H9 (cell line): ENCODE measurements at regions not wholly inside any gene's neighbourhood (a gene's known extent, or its start where the extent isn't known, plus 50 kb on each side); places are given as distances from the start of the nearest gene placed in this dataset.

ENCODE experiments used
- DNase-seq: peaks from one replicate; pipeline ENCODE4 v3.0.0-alpha.2; 2017
- H2AFZ ChIP-seq: one replicate; pipeline ENCODE4 v1.6.1; 2013; ENCODE audit warnings: mild to moderate bottlenecking, low read length, control low read depth, moderate library complexity
- H2AK5ac ChIP-seq: 2 replicates; pipeline ENCODE4 v1.6.1; 2013; ENCODE audit warnings: low read length, control low read depth, mixed read lengths; ENCODE audit not compliant: insufficient read length
- H2BK120ac ChIP-seq: one replicate; pipeline ENCODE4 v1.6.1; 2013; ENCODE audit warnings: low read depth, mild to moderate bottlenecking, low read length, control low read depth, inconsistent platforms; ENCODE audit not compliant: poor library complexity, severe bottlenecking
- H2BK12ac ChIP-seq: 2 replicates; pipeline ENCODE4 v1.6.1; 2013; ENCODE audit warnings: low read length, control low read depth, mixed read lengths, low read depth; ENCODE audit not compliant: insufficient read length
- H2BK15ac ChIP-seq: 2 replicates; pipeline ENCODE4 v1.6.1; 2013; ENCODE audit warnings: low read depth, low read length, control low read depth
- H2BK20ac ChIP-seq: one replicate; pipeline ENCODE4 v1.6.1; 2013; ENCODE audit warnings: low read depth, mild to moderate bottlenecking, low read length, control low read depth, inconsistent platforms; ENCODE audit not compliant: poor library complexity, severe bottlenecking
- H2BK5ac ChIP-seq: 2 replicates; pipeline ENCODE4 v1.6.1; 2013; ENCODE audit warnings: low read length, control low read depth, mixed read lengths; ENCODE audit not compliant: insufficient read length
- H3K14ac ChIP-seq: 2 replicates; pipeline ENCODE4 v1.6.1; 2013; ENCODE audit warnings: low read length, control low read depth; ENCODE audit not compliant: insufficient read depth
- H3K18ac ChIP-seq: 2 replicates; pipeline ENCODE4 v1.6.1; 2013; ENCODE audit warnings: low read depth, mild to moderate bottlenecking, mixed read lengths, low read length, control low read depth; ENCODE audit not compliant: insufficient read length
- H3K23ac ChIP-seq: 2 replicates; pipeline ENCODE4 v1.6.1; 2013; ENCODE audit warnings: low read length, control low read depth, mixed read lengths, low read depth; ENCODE audit not compliant: insufficient read length
- H3K23me2 ChIP-seq: 2 replicates; pipeline ENCODE4 v1.6.1; 2013; ENCODE audit warnings: low read depth, mild to moderate bottlenecking, mixed read lengths, low read length, control low read depth; ENCODE audit not compliant: insufficient read length, poor library complexity, severe bottlenecking
- H3K27ac ChIP-seq: 2 replicates; pipeline ENCODE4 v1.5.1; 2013; ENCODE audit warnings: low read length, control low read depth, mixed read lengths, low read depth; ENCODE audit not compliant: insufficient read length
- H3K27me3 ChIP-seq: 2 replicates; pipeline ENCODE4 v1.6.1; 2013; ENCODE audit warnings: low read length, control low read depth, inconsistent platforms; ENCODE audit not compliant: insufficient read depth
- H3K4ac ChIP-seq: 2 replicates; pipeline ENCODE4 v1.6.1; 2013; ENCODE audit warnings: low read depth, mild to moderate bottlenecking, control low read depth, inconsistent platforms, low read length, moderate library complexity
- H3K4me1 ChIP-seq: 2 replicates; pipeline ENCODE4 v1.6.1; 2013; ENCODE audit warnings: low read length, control low read depth, inconsistent platforms; ENCODE audit not compliant: insufficient read depth
- H3K4me2 ChIP-seq: 2 replicates; pipeline ENCODE4 v1.6.1; 2013; ENCODE audit warnings: low read length, control low read depth, mixed read lengths; ENCODE audit not compliant: insufficient read length, insufficient read depth
- H3K56ac ChIP-seq: 2 replicates; pipeline ENCODE4 v1.6.1; 2013; ENCODE audit warnings: low read depth, mild to moderate bottlenecking, mixed read lengths, low read length, control low read depth; ENCODE audit not compliant: insufficient read length
- H3K79me1 ChIP-seq: 2 replicates; pipeline ENCODE4 v1.6.1; 2013; ENCODE audit warnings: low read depth, mild to moderate bottlenecking, moderate library complexity, low read length, control low read depth, inconsistent platforms; ENCODE audit not compliant: insufficient read depth, poor library complexity, severe bottlenecking
- H3K79me2 ChIP-seq: 2 replicates; pipeline ENCODE4 v1.6.1; 2013; ENCODE audit warnings: low read length, control low read depth, inconsistent platforms; ENCODE audit not compliant: insufficient read depth
- H3K9ac ChIP-seq: 2 replicates; pipeline ENCODE4 v1.6.1; 2013; ENCODE audit warnings: low read length, control low read depth, mixed read lengths; ENCODE audit not compliant: insufficient read length; ENCODE audit errors: extremely low read depth
- H3K9me3 ChIP-seq: one replicate; pipeline ENCODE4 v1.6.1; 2013; ENCODE audit warnings: low read depth, low read length, inconsistent platforms; ENCODE audit not compliant: control insufficient read depth
- H3T11ph ChIP-seq: one replicate; pipeline ENCODE4 v1.6.1; 2013; ENCODE audit warnings: mild to moderate bottlenecking, low read length, control low read depth, inconsistent platforms
- H4K20me1 ChIP-seq: one replicate; pipeline ENCODE4 v1.6.1; 2013; ENCODE audit not compliant: control insufficient read depth, insufficient read length, insufficient read depth
- H4K5ac ChIP-seq: 2 replicates; pipeline ENCODE4 v1.6.1; 2013; ENCODE audit warnings: low read depth, mild to moderate bottlenecking, mixed read lengths, low read length, control low read depth; ENCODE audit not compliant: insufficient read length
- H4K8ac ChIP-seq: replicated peaks from 2 replicates; pipeline ENCODE4 v1.6.1; 2013; ENCODE audit warnings: low read length, control low read depth, mixed read lengths, low read depth; ENCODE audit not compliant: insufficient read length
- H4K91ac ChIP-seq: 2 replicates; pipeline ENCODE4 v1.6.1; 2013; ENCODE audit warnings: low read depth, mild to moderate bottlenecking, moderate library complexity, mixed read lengths, low read length, control low read depth; ENCODE audit not compliant: insufficient read length
- H3K27ac Mint-ChIP-seq, 3 experiments: 2 replicates in 2 of 3; 3 replicates in 1 of 3; pipeline ENCODE4 v1.8.0; 2020 to 2021; ENCODE audit warnings: mixed read lengths in 3 of 3, mild to moderate bottlenecking in 1 of 3, moderate library complexity in 1 of 3
- H3K27me3 Mint-ChIP-seq: 2 replicates; pipeline ENCODE4 v1.8.0; 2021; ENCODE audit warnings: low read depth, mild to moderate bottlenecking, moderate library complexity, mixed read lengths
- H3K36me3 Mint-ChIP-seq, 3 experiments: 2 replicates in 2 of 3; 3 replicates in 1 of 3; pipeline ENCODE4 v1.8.0; 2020 to 2021; ENCODE audit warnings: low read depth in 3 of 3, mixed read lengths in 3 of 3; ENCODE audit not compliant: insufficient read depth in 1 of 3
- H3K4me1 Mint-ChIP-seq, 2 experiments: 2 replicates each; pipeline ENCODE4 v1.8.0; 2020; ENCODE audit warnings: mixed read lengths in 2 of 2
- H3K4me3 Mint-ChIP-seq, 2 experiments: 2 replicates in 1 of 2; 3 replicates in 1 of 2; pipeline ENCODE4 v1.8.0; 2020 to 2021; ENCODE audit warnings: mild to moderate bottlenecking in 2 of 2, mixed read lengths in 2 of 2, moderate library complexity in 1 of 2
- H3K9me3 Mint-ChIP-seq, 2 experiments: 2 replicates in 1 of 2; 3 replicates in 1 of 2; pipeline ENCODE4 v1.8.0; 2020; ENCODE audit warnings: mild to moderate bottlenecking in 2 of 2, mixed read lengths in 2 of 2, moderate library complexity in 1 of 2
- CTCF ChIP-seq: fragments of 200-600 bp; sonication (generic); conservative IDR thresholded peaks from 3 replicates; pipeline ENCODE4 v1.8.0; 2021; ENCODE audit warnings: antibody characterized with exemption, mild to moderate bottlenecking
- WGBS: extraction: QIAGEN DNeasy Blood & Tissue Kit; methylation state at CpG from one replicate; pipeline ENCODE4 v1.1.7; 2013; ENCODE audit warnings: missing lambda C conversion rate, low lambda C conversion rate, mixed read lengths; ENCODE audit not compliant: insufficient read length; ENCODE audit errors: extremely low coverage; 5-methylcytosine and 5-hydroxymethylcytosine counted together

GRCh38 chrX:43328358-43328946 is 327.6 kb upstream of the MAOA start:
- DNase-seq = no peak
- H3K18ac ChIP-seq = no peak overlapping the region
- no peak overlapping the region for H3K23ac ChIP-seq
- no peak overlapping the region for H4K5ac ChIP-seq
- no peak overlapping the region for H2BK15ac ChIP-seq
- H3K27me3 Mint-ChIP-seq = no peaks in the 10 kb centered on the region; the same call in 1 of the 2 replicates
- H3K79me1 ChIP-seq = no peaks in the 10 kb centered on the region
- H3K9ac ChIP-seq = no peak overlapping the region
- no peak overlapping the region for H3K27ac Mint-ChIP-seq
- no peak for TF ChIP-seq CTCF
- no peak overlapping the region for H3K56ac ChIP-seq
- peaks cover 24% of the 10 kb centered on the region for H3K9me3 ChIP-seq
- no peak overlapping the region for H3K27ac ChIP-seq
- H4K91ac ChIP-seq = no peak overlapping the region
- H3K23me2 ChIP-seq = no peaks in the 10 kb centered on the region
- no peak overlapping the region for H2AK5ac ChIP-seq
- H2BK120ac ChIP-seq = no peak overlapping the region
- peaks cover 0 to 1% of the 10 kb centered on the region in 2 experiments; a peak in 1 of 4 replicates for H3K4me1 Mint-ChIP-seq
- H3K4me1 ChIP-seq = no peaks in the 10 kb centered on the region
- H2BK20ac ChIP-seq = no peak overlapping the region
- no peaks in the 10 kb centered on the region for H3K79me2 ChIP-seq
- H3K4me2 ChIP-seq = no peak overlapping the region
- no peak overlapping the region for H3T11ph ChIP-seq
- H3K4ac ChIP-seq = no peak overlapping the region
- H3K14ac ChIP-seq = no peak overlapping the region
- H3K4me3 Mint-ChIP-seq = no peak overlapping the region
- WGBS = no CpG with 5 or more reads among the region's 9 CpGs
- H2BK5ac ChIP-seq = no peak overlapping the region
- H4K20me1 ChIP-seq = no peaks in the 10 kb centered on the region
- peaks cover 45 to 88% (median 51%) of the 10 kb centered on the region in 3 experiments for H3K36me3 Mint-ChIP-seq
- H3K27me3 ChIP-seq = no peaks in the 10 kb centered on the region
- no peak overlapping the region for H2BK12ac ChIP-seq
- peaks cover 75 to 90% of the 10 kb centered on the region in 2 experiments for H3K9me3 Mint-ChIP-seq
- H2AFZ ChIP-seq = no peak overlapping the region
- H4K8ac ChIP-seq = no peak overlapping the region
